NCI-H1092 (cell line): ENCODE measurements at regions not wholly inside any gene's neighbourhood (a gene's known extent, or its start where the extent isn't known, plus 50 kb on each side); places are given as distances from the start of the nearest gene placed in this dataset.
"Not testable (repeated sequence)": the region's sequence is repeated elsewhere in the genome, so short reads cannot be mapped to it uniquely, and the experiment has no call there.

ENCODE experiments used
- DNase-seq: peaks from one replicate; lab custom pipeline; 2025; lab: John Stamatoyannopoulos, UW

GRCh38 chr6:8177721-8178120 lies 75.4 kb upstream of the EEF1E1 start:
- no peak for DNase-seq

- no peak for DNase-seq
Observed at GRCh38 chr6:8175046-8175777, 72.9 kb upstream of the EEF1E1 start.

GRCh38 chr6:8174571-8174970 lies 72.2 kb upstream of the EEF1E1 start:
- DNase-seq: no peak

GRCh38 chr6:8172530-8172929 lies 70.2 kb upstream of the EEF1E1 start:
- no peak for DNase-seq

- no peak for DNase-seq
Observed at GRCh38 chr6:8170754-8171153, 68.4 kb upstream of the EEF1E1 start.

GRCh38 chr6:8170245-8170644 lies 67.9 kb upstream of the EEF1E1 start:
- DNase-seq: no peak

- DNase-seq: no peak
Observed at GRCh38 chr6:8166156-8166555, 63.8 kb upstream of the EEF1E1 start.

- DNase-seq: not testable (repeated sequence)
Observed at GRCh38 chr6:8165008-8165407, 62.7 kb upstream of the EEF1E1 start.

GRCh38 chr6:8164281-8164680 lies 61.9 kb upstream of the EEF1E1 start:
- not testable (repeated sequence) for DNase-seq

- no peak for DNase-seq
Observed at GRCh38 chr6:8159966-8160365, 57.6 kb upstream of the EEF1E1 start.

- DNase-seq: no peak
Observed at GRCh38 chr6:8157839-8158238, 55.5 kb upstream of the EEF1E1 start.

GRCh38 chr6:8155259-8156012 lies 53.1 kb upstream of the EEF1E1 start:
- DNase-seq: no peak
